HepG2 (cell line): ENCODE measurements at regions not wholly inside any gene's neighbourhood (a gene's known extent, or its start where the extent isn't known, plus 50 kb on each side); places are given as distances from the start of the nearest gene placed in this dataset.

Experiments
- ATAC-seq: fragments of 200-7000 bp; cut with Tn5 transposase; 3 replicates; pipeline ENCODE4 v1.9.1; 2020; ENCODE audit warnings: mild to moderate bottlenecking, moderate library complexity
- BruUV-seq: library from RNA; stranded (reverse); fragments of 400-500 nt; replicated peaks from 2 replicates; lab custom pipeline; 2021; lab: Mats Ljungman, UMichigan
- CTCF ChIA-PET: fragments of 300-600 bp; formaldehyde crosslinking; extraction: SDS; loops from one replicate; lab custom pipeline; 2021; ENCODE audit warnings: low total read pairs, inconsistent platforms, low intra/inter-chr PET ratio; lab: Yijun Ruan, JAX
- POLR2A ChIA-PET: fragments of 350-600 bp; sonication (Branson Sonifier 250); formaldehyde crosslinking; loops from one replicate; lab custom pipeline; 2020; ENCODE audit warnings: antibody characterized with exemption, inconsistent platforms; lab: Yijun Ruan, JAX
- DNase-seq: peaks from one replicate; pipeline ENCODE4 v3.0.0-alpha.2; 2015; ENCODE audit warnings: low spot score
- FAIRE-seq: peaks from 3 replicates; lab custom pipeline; 2011; peaks lifted over from hg19 to GRCh38; lab: Jason Lieb, UNC
- H2AFZ ChIP-seq: one replicate; pipeline ENCODE4 v1.6.1; 2011; ENCODE audit warnings: low read length, inconsistent platforms
- H3K27ac ChIP-seq: fragments of 300-600 bp; 3 replicates; pipeline ENCODE4 v1.8.0; 2011; ENCODE audit warnings: mixed run types, mild to moderate bottlenecking, mixed read lengths, low read length, inconsistent platforms; ENCODE audit not compliant: insufficient read depth; ENCODE audit errors: extremely low read length
- H3K27me3 ChIP-seq, 2 experiments: fragments of 200-600 bp in 1 of 2; 2 replicates in 1 of 2; 3 replicates in 1 of 2; pipeline versions ENCODE4 v1.6.0 to v1.8.0; 2011; ENCODE audit warnings: low read length in 2 of 2, mild to moderate bottlenecking in 2 of 2, moderate library complexity in 2 of 2, inconsistent platforms in 1 of 2; ENCODE audit not compliant: insufficient read depth in 2 of 2, control insufficient read depth in 1 of 2
- H3K36me3 ChIP-seq, 2 experiments: fragments of 200-600 bp in 1 of 2; replicated peaks in 1 of 2; 2 replicates in 1 of 2; 3 replicates in 1 of 2; pipeline versions ENCODE4 v1.5.1 to v1.8.0; 2011; ENCODE audit warnings: low read length in 2 of 2, inconsistent platforms in 1 of 2; ENCODE audit not compliant: insufficient read depth in 2 of 2, control insufficient read depth in 1 of 2
- H3K4me1 ChIP-seq: 2 replicates; pipeline ENCODE4 v1.5.1; 2012; ENCODE audit warnings: low read length, inconsistent platforms; ENCODE audit not compliant: insufficient read depth
- H3K4me2 ChIP-seq: 2 replicates; pipeline ENCODE4 v1.6.0; 2011; ENCODE audit warnings: low read depth, low read length, inconsistent platforms
- H3K4me3 ChIP-seq, 3 experiments: fragments of 200-600 bp in 1 of 3; sonication (generic), shearing (Covaris generic) in 1 of 3; replicated peaks in 1 of 3; 2 replicates each; pipeline ENCODE4 v1.5.1; 2011 to 2016; ENCODE audit warnings: low read length in 3 of 3, inconsistent platforms in 2 of 3, low read depth in 2 of 3, mild to moderate bottlenecking in 2 of 3, control low read depth in 1 of 3, mixed read lengths in 1 of 3; ENCODE audit not compliant: insufficient read depth in 1 of 3
- H3K79me2 ChIP-seq: one replicate; pipeline ENCODE4 v1.6.1; 2011; ENCODE audit warnings: low read length, inconsistent platforms; ENCODE audit not compliant: insufficient read depth
- H3K9ac ChIP-seq: 2 replicates; pipeline ENCODE4 v1.6.0; 2011; ENCODE audit warnings: mild to moderate bottlenecking, low read depth, low read length, inconsistent platforms; ENCODE audit not compliant: insufficient read depth
- H3K9me3 ChIP-seq: 2 replicates; pipeline ENCODE4 v1.5.1; 2012; ENCODE audit warnings: mild to moderate bottlenecking, low read length
- H4K20me1 ChIP-seq: 2 replicates; pipeline ENCODE4 v1.6.0; 2011; ENCODE audit warnings: inconsistent platforms, mild to moderate bottlenecking, low read length, moderate library complexity; ENCODE audit not compliant: insufficient read depth
- ATF7 ChIP-seq, 2 experiments: fragments of 450-650 bp in 1 of 2; sonication (generic) in 1 of 2; formaldehyde crosslinking in 1 of 2; IDR thresholded peaks; 2 replicates each; pipeline versions ENCODE4 v1.4.0 to v1.6.1; 2016 to 2020; ENCODE audit warnings: antibody characterized with exemption in 1 of 2, mild to moderate bottlenecking in 1 of 2, missing genetic modification reagents in 1 of 2
- BHLHE40 ChIP-seq: IDR thresholded peaks from 2 replicates; pipeline ENCODE4 v1.6.1; 2011; ENCODE audit warnings: low read length, improper control_type of control experiment
- FOXK2 ChIP-seq: fragments of 450-650 bp; IDR thresholded peaks from 2 replicates; pipeline ENCODE4 v1.6.1; 2016
- MLLT10 ChIP-seq: sonication (generic); formaldehyde crosslinking; IDR thresholded peaks from 2 replicates; pipeline ENCODE4 v1.4.0; 2020; ENCODE audit warnings: missing genetic modification reagents
- SRF ChIP-seq: IDR thresholded peaks from 2 replicates; pipeline ENCODE4 v1.6.1; 2011; ENCODE audit warnings: mild to moderate bottlenecking, low read depth, low read length, moderate library complexity
- ZNF496 ChIP-seq: sonication (generic); formaldehyde crosslinking; IDR thresholded peaks from 2 replicates; pipeline ENCODE4 v1.8.1; 2023; ENCODE audit warnings: mild to moderate bottlenecking, moderate library complexity, missing genetic modification reagents; ENCODE audit not compliant: insufficient replicate concordance
- WGBS: methylation state at CpG from one replicate; pipeline ENCODE4 v1.1.6; 2017; ENCODE audit warnings: low lambda C conversion rate; 5-methylcytosine and 5-hydroxymethylcytosine counted together
- in situ Hi-C: cut with HindIII; loops from 2 replicates; pipeline ENCODE4 v1.10.0; 2017; ENCODE audit warnings: low pct_unique_long_range_greater_than_20kb; ENCODE audit not compliant: extremely low pct_ligation_motif_present
- intact Hi-C: fragments of 100-400 bp; cut with micrococcal nuclease; formaldehyde crosslinking; loops from one replicate; pipeline ENCODE4 v1.10.0; 2022; ENCODE audit not compliant: unreplicated experiment
- TF ChIP-seq, protein P1 (sequence below): sonication (generic); formaldehyde crosslinking; IDR thresholded peaks from 2 replicates; pipeline ENCODE4 v1.5.0; 2020; ENCODE audit warnings: missing genetic modification reagents, mild to moderate bottlenecking, borderline replicate concordance
- TF ChIP-seq, protein P2 (sequence below): sonication (generic); formaldehyde crosslinking; IDR thresholded peaks from 2 replicates; pipeline ENCODE4 v1.4.0; 2020; ENCODE audit warnings: missing genetic modification reagents, borderline replicate concordance
- TF ChIP-seq, protein P3 (sequence below): sonication (generic); formaldehyde crosslinking; IDR thresholded peaks from 2 replicates; pipeline ENCODE4 v1.8.0; 2022; ENCODE audit warnings: low read depth, missing genetic modification reagents

DNA sequence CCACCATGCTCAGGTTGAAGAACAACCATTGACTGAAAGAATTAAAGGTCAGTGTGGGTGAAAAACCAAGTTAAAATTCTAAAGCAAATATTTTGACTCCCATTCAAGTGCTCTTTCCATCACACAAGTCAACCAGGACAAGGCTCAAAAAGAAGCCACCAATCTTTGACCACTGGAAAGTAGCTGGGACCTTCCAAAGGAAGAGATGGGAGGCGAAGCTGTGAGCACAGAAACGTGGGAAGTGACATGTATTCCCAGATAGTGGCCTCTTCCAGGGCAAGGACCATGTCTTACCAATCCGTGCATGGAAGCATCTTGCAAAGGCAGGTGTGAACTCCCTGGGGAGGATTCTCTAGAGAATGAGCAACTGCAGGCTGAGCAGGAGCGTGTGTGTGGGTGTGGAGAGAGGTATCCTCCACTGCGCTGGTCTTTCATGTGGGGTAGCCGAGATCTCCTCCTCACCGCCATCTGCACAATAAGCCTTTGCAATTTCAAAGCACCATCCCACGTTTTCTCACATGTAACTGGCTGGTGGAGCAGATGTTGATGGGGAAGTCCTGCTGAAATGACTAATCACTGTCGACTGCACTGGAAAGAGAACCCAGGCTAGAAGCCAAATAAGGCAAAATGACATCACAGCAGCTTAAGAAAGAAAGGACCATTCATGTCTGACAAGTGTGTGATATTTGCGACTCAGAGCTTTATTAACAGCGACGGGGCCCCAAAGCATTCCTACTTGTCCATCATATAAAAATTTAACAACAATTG lies 189.4 kb upstream of the RREB1 start:
- ATAC-seq = no peak
- 0 out of 2 replicates have a peak, but pooled peaks have one; percentile 37 for TF ChIP-seq SRF
- TF ChIP-seq, protein P1, sequence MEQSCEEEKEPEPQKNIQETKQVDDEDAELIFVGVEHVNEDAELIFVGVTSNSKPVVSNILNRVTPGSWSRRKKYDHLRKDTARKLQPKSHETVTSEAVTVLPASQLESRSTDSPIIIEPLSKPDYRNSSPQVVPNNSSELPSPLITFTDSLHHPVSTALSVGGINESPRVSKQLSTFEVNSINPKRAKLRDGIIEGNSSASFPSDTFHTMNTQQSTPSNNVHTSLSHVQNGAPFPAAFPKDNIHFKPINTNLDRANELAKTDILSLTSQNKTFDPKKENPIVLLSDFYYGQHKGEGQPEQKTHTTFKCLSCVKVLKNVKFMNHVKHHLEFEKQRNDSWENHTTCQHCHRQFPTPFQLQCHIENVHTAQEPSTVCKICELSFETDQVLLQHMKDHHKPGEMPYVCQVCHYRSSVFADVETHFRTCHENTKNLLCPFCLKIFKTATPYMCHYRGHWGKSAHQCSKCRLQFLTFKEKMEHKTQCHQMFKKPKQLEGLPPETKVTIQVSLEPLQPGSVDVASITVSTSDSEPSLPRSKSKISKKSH (CRISPR knock-in tag) = no peak
- Histone ChIP-seq H3K79me2 (no peaks in the 10 kb centered on the region), H3K36me3 (no peaks in the 10 kb centered on the region), H3K9ac (no peak overlapping the region), H3K27ac (no peak overlapping the region), H2AFZ (no peak overlapping the region), H3K4me3 (no peak overlapping the region), H3K4me2 (no peak overlapping the region), H3K9me3 (no peaks in the 10 kb centered on the region), H4K20me1 (no peaks in the 10 kb centered on the region), H3K4me1 (peaks cover 14% of the 10 kb centered on the region), H3K27me3 (peaks cover 0 to 11% of the 10 kb centered on the region in 2 experiments; a peak in 2 of 5 replicates)
- in situ Hi-C loops = no loop called here
- ChIA-PET POLR2A (no interaction called here), CTCF (no interaction called here)
- FAIRE-seq = no peak
- BruUV-seq = no TSS peak
- DNase-seq = no peak
- intact Hi-C loops = no loop called here
- WGBS = 37% methylated on average over 12 of the region's 12 CpGs

DNA sequence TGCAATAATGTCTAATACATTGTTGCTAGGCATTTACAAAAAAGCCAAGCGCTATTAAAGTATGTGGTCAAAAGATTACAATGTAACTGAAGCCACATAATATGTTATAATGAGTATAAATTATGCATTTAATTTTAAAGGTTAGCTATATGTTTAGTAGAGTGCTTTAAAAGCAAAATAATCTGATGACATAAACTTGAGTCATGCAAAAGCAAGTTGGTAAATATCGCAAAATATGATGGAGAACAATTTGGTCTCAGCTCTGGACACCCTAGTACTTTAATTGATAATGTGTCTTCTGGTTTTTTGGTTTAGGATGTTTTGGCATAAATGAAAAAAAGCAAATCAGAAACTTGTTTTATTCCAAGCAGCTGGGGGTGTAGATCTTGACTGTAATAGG lies 188.6 kb upstream of the RREB1 start:
- no peak for FAIRE-seq
- Histone ChIP-seq H3K79me2 (no peaks in the 10 kb centered on the region), H3K4me1 (peaks cover 14% of the 10 kb centered on the region), H3K9ac (no peak overlapping the region), H2AFZ (no peak overlapping the region), H3K27ac (no peak overlapping the region), H4K20me1 (no peaks in the 10 kb centered on the region), H3K9me3 (no peaks in the 10 kb centered on the region), H3K36me3 (no peaks in the 10 kb centered on the region), H3K4me3 (no peak overlapping the region), H3K27me3 (peaks cover 0 to 11% of the 10 kb centered on the region in 2 experiments; a peak in 2 of 5 replicates), H3K4me2 (no peak overlapping the region)
- POLR2A ChIA-PET = no interaction called here
- CTCF ChIA-PET = no interaction called here
- in situ Hi-C loops (no loop called here), intact Hi-C loops (no loop called here)
- no TSS peak for BruUV-seq
- 92% methylated on average over 2 of the region's 2 CpGs for WGBS
- ATAC-seq = no peak
- no peak for DNase-seq
- TF ChIP-seq ATF7 (IDR thresholded peaks at IDR 0.05) (no peak), ATF7 (CRISPR knock-in tag; IDR thresholded peaks at IDR 0.05) (no peak), ZNF496 (CRISPR knock-in tag) (no peak), BHLHE40 (no peak), MLLT10 (CRISPR knock-in tag) (no peak), FOXK2 (no peak)
- TF ChIP-seq, protein P2, sequence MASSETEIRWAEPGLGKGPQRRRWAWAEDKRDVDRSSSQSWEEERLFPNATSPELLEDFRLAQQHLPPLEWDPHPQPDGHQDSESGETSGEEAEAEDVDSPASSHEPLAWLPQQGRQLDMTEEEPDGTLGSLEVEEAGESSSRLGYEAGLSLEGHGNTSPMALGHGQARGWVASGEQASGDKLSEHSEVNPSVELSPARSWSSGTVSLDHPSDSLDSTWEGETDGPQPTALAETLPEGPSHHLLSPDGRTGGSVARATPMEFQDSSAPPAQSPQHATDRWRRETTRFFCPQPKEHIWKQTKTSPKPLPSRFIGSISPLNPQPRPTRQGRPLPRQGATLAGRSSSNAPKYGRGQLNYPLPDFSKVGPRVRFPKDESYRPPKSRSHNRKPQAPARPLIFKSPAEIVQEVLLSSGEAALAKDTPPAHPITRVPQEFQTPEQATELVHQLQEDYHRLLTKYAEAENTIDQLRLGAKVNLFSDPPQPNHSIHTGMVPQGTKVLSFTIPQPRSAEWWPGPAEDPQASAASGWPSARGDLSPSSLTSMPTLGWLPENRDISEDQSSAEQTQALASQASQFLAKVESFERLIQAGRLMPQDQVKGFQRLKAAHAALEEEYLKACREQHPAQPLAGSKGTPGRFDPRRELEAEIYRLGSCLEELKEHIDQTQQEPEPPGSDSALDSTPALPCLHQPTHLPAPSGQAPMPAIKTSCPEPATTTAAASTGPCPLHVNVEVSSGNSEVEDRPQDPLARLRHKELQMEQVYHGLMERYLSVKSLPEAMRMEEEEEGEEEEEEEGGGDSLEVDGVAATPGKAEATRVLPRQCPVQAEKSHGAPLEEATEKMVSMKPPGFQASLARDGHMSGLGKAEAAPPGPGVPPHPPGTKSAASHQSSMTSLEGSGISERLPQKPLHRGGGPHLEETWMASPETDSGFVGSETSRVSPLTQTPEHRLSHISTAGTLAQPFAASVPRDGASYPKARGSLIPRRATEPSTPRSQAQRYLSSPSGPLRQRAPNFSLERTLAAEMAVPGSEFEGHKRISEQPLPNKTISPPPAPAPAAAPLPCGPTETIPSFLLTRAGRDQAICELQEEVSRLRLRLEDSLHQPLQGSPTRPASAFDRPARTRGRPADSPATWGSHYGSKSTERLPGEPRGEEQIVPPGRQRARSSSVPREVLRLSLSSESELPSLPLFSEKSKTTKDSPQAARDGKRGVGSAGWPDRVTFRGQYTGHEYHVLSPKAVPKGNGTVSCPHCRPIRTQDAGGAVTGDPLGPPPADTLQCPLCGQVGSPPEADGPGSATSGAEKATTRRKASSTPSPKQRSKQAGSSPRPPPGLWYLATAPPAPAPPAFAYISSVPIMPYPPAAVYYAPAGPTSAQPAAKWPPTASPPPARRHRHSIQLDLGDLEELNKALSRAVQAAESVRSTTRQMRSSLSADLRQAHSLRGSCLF (CRISPR knock-in tag) = no peak
- TF ChIP-seq, protein P3, sequence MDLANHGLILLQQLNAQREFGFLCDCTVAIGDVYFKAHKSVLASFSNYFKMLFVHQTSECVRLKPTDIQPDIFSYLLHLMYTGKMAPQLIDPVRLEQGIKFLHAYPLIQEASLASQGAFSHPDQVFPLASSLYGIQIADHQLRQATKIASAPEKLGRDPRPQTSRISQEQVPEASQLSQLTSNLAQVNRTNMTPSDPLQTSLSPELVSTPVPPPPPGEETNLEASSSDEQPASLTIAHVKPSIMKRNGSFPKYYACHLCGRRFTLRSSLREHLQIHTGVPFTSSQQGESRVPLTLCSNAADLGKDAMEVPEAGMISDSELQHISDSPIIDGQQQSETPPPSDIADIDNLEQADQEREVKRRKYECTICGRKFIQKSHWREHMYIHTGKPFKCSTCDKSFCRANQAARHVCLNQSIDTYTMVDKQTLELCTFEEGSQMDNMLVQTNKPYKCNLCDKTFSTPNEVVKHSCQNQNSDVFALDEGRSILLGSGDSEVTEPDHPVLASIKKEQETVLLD = no peak
